Stomach smooth muscle (tissue), 2 donors: ENCODE measurements at regions not wholly inside any gene's neighbourhood (a gene's known extent, or its start where the extent isn't known, plus 50 kb on each side); places are given as distances from the start of the nearest gene placed in this dataset.

Experiments used
- H3K27ac ChIP-seq: one replicate; pipeline ENCODE4 v1.7.0; 2013; ENCODE audit warnings: mild to moderate bottlenecking, low read length, inconsistent platforms
- H3K27me3 ChIP-seq, 2 donors: one replicate each; pipeline ENCODE4 v1.7.0; 2013; ENCODE audit warnings: low read length in 2 of 2; ENCODE audit not compliant: insufficient read depth in 2 of 2, control insufficient read depth in 1 of 2
- H3K36me3 ChIP-seq, 2 donors: one replicate each; pipeline ENCODE4 v1.7.0; 2013; ENCODE audit warnings: low read length in 2 of 2; ENCODE audit not compliant: control insufficient read depth in 2 of 2, insufficient read depth in 2 of 2
- H3K4me1 ChIP-seq: one replicate; pipeline ENCODE4 v1.7.0; 2013; ENCODE audit warnings: low read length; ENCODE audit not compliant: control insufficient read depth, insufficient read depth
- H3K4me3 ChIP-seq, 2 donors: one replicate each; pipeline ENCODE4 v1.7.0; 2013; ENCODE audit warnings: low read length in 2 of 2
- H3K9ac ChIP-seq, 2 donors: one replicate each; pipeline ENCODE4 v1.7.0; 2013; ENCODE audit warnings: low read length in 2 of 2, mild to moderate bottlenecking in 1 of 2
- H3K9me3 ChIP-seq, 2 donors: one replicate each; pipeline ENCODE4 v1.7.0; 2013; ENCODE audit warnings: low read length in 2 of 2; ENCODE audit not compliant: control insufficient read depth in 2 of 2
- donor health status: healthy.
- donor health status: Pancreatic carcinoma.

DNA sequence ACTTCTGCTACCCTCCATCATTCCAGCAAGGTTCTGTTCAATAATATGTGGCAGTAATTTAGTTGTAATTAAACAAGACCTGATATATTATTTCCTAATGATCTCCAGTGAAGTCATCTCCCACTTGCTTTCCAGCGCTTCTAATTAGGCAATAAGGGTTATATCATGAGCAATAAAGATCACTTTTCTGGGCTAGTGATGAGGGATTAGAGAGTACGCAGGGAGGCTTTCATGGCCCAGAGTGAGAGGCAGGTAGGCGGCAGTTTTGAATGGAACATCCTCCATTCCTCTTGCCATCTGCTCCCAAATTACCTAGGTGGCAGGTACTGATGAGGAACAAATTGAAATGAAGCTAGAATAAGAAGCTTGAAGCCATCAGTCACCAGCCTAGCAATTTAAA, 358.1 kb upstream of the SYT4 start:
- Histone ChIP-seq H3K27me3 (no peaks in the 10 kb centered on the region), H3K36me3 (no peaks in the 10 kb centered on the region), H3K4me3 (no peak overlapping the region), H3K4me1 (no peaks in the 10 kb centered on the region), H3K9me3 (peaks cover 0 to 2% of the 10 kb centered on the region in 2 donors), H3K27ac (no peak overlapping the region), H3K9ac (no peak overlapping the region)

- Histone ChIP-seq H3K36me3 (no peaks in the 10 kb centered on the region), H3K4me1 (no peaks in the 10 kb centered on the region), H3K27ac (no peak overlapping the region), H3K27me3 (no peaks in the 10 kb centered on the region), H3K4me3 (no peak overlapping the region), H3K9me3 (peaks cover 0 to 2% of the 10 kb centered on the region in 2 donors), H3K9ac (no peak overlapping the region)
Observed at GRCh38 chr18:43642727-43643330, 365.5 kb upstream of the SYT4 start.

DNA sequence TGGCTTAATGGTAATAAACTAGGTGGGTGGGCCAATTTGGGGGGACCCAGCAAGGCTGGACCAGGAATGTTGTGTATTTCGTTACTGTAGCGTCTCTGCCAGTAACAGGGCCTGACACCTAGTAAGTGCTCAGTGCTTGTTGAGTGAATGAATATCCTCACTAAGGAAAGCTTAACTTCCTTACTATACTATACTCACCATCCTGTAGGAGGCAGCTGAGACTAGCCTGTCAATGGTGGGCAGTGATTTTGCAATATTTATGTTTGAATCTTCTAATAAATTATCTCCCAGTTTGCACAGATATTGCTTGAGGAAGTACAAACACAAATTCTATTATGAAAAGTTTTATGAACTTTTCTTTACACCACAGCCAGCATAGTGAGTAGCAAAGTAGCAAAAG, 370.7 kb upstream of the SYT4 start:
- no peak overlapping the region for H3K27ac ChIP-seq
- H3K9me3 ChIP-seq, result no peaks in the 10 kb centered on the region
- no peaks in the 10 kb centered on the region for H3K4me1 ChIP-seq
- no peaks in the 10 kb centered on the region for H3K27me3 ChIP-seq
- H3K9ac ChIP-seq, result no peak overlapping the region
- no peak overlapping the region for H3K4me3 ChIP-seq
- no peaks in the 10 kb centered on the region for H3K36me3 ChIP-seq

DNA sequence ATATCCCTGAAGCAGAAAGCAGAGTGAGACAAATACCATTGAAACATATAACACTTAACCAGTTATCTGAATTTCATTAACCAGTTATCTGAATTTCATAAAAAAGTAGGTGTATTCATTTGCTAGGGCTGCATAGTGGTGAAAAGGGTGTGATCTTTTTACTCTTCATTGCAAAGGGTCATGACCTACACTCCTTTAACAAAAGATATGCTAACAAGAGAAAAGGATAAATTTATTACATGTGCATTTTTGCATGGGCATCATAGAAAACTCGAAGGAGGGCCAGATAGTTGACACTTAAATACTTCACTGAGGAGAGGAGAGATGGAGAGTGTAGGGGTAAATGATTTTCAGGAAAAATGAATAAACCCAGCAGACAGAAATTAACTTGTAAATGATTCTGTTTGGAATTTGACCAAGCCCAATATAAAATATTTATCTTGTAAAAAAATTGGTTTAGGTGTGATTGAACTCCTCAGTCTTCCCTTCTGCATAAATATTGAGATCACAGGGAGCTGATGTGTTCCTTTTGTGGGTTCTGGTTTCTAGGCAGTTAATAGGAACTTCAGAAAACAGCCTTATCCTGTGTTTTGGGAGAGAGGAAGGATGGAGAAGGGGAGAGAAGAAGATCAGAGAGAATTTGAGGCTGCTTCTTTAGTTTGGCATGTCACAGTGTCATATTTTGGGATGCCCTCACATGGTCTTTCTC, 372.5 kb upstream of the SYT4 start:
- H3K9me3 ChIP-seq, result no peaks in the 10 kb centered on the region
- no peaks in the 10 kb centered on the region for H3K4me1 ChIP-seq
- H3K27ac ChIP-seq, result no peak overlapping the region
- no peak overlapping the region for H3K9ac ChIP-seq
- H3K36me3 ChIP-seq, result no peaks in the 10 kb centered on the region
- H3K27me3 ChIP-seq, result no peaks in the 10 kb centered on the region
- no peak overlapping the region for H3K4me3 ChIP-seq

DNA sequence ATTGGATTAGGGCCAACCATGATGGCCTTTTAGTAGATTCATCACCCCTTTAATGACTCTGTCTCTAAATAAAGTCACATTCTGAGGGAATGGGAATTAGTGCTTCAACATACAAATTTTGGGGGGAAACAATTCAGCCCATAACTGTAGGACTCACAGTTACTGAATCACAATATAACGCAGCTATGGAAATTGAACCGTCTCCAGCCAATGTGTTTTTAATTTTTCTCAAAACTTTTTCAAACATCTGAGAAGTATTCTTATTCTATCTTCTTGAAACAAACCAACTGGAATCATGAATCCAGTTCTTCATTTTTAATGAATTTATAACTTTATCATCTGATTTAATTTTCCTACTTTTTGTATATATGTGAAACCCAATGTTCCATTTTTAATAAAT, 373.1 kb upstream of the SYT4 start:
- H3K4me1 ChIP-seq, result no peaks in the 10 kb centered on the region
- no peak overlapping the region for H3K4me3 ChIP-seq
- H3K27ac ChIP-seq, result no peak overlapping the region
- H3K9ac ChIP-seq, result no peak overlapping the region
- no peaks in the 10 kb centered on the region for H3K9me3 ChIP-seq
- no peaks in the 10 kb centered on the region for H3K27me3 ChIP-seq
- no peaks in the 10 kb centered on the region for H3K36me3 ChIP-seq

DNA sequence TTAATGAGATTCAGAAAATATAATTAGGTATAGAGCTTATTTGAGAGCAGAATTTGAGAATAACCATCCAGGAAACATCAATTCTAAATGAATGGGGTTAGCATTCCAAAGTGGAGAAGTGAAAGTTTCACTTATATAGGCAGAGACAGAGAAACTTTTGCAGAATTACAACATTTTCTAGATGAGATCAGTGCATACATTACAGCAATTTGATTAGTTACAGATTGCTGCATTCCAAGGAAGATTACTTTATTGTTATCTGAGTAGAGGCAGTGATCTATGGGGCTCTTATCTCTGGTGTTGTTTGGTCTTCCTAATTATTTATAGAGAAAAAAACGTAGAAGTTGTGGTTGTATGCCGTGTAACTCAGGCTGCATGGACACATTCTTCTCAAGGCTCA, 373.8 kb upstream of the SYT4 start:
- no peak overlapping the region for H3K27ac ChIP-seq
- H3K27me3 ChIP-seq, result no peaks in the 10 kb centered on the region
- H3K4me1 ChIP-seq, result no peaks in the 10 kb centered on the region
- no peak overlapping the region for H3K4me3 ChIP-seq
- no peak overlapping the region for H3K9ac ChIP-seq
- no peaks in the 10 kb centered on the region for H3K36me3 ChIP-seq
- no peaks in the 10 kb centered on the region for H3K9me3 ChIP-seq

DNA sequence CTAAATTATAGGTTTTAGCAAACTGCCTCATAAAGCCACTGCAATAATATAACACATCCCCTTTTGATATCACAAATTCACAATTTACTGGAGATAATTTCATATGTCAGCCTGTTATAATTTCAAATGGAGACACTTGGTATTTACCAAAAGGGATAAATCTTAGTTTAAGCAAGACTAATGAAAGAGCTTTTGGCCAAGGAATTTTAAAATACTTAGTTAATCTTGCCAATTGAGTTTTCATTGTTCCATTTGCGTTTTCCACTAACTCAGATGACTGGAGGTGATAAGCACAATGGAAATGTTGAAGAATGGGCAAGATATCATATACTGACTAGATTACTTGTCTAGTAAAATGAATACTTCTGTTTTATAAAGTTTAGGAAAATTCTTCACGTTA, 379.3 kb upstream of the SYT4 start:
- Histone ChIP-seq H3K27ac (no peak overlapping the region), H3K9me3 (no peaks in the 10 kb centered on the region), H3K9ac (no peak overlapping the region), H3K27me3 (no peaks in the 10 kb centered on the region), H3K36me3 (no peaks in the 10 kb centered on the region), H3K4me1 (no peaks in the 10 kb centered on the region), H3K4me3 (no peak overlapping the region)

- no peak overlapping the region for H3K9ac ChIP-seq
- no peak overlapping the region for H3K4me3 ChIP-seq
- no peaks in the 10 kb centered on the region for H3K4me1 ChIP-seq
- H3K36me3 ChIP-seq, result no peaks in the 10 kb centered on the region
- H3K27me3 ChIP-seq, result no peaks in the 10 kb centered on the region
- no peak overlapping the region for H3K27ac ChIP-seq
- no peaks in the 10 kb centered on the region for H3K9me3 ChIP-seq
Observed at GRCh38 chr18:43661570-43661969, 384.3 kb upstream of the SYT4 start.

DNA sequence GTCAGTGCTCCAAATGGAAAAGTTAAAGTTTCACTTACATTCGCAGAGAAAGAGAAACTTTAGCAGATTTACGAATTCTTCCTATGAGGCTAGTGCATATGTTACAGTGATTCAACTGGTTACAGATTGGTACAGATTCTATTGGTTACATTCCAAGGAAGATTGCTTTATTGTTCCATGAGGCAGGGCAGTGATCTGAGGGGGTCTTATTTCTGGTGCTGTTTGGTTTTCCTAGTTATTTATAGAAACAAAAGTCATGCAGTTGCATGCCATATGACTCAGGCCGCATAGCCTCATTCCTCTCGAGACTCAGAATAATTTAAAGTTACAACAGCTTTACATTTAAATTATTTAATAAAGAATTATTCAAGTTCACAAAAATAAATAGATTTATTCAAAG, 385.4 kb upstream of the SYT4 start:
- Histone ChIP-seq H3K27ac (no peak overlapping the region), H3K4me1 (no peaks in the 10 kb centered on the region), H3K9me3 (no peaks in the 10 kb centered on the region), H3K27me3 (no peaks in the 10 kb centered on the region), H3K4me3 (no peak overlapping the region), H3K36me3 (no peaks in the 10 kb centered on the region), H3K9ac (no peak overlapping the region)

DNA sequence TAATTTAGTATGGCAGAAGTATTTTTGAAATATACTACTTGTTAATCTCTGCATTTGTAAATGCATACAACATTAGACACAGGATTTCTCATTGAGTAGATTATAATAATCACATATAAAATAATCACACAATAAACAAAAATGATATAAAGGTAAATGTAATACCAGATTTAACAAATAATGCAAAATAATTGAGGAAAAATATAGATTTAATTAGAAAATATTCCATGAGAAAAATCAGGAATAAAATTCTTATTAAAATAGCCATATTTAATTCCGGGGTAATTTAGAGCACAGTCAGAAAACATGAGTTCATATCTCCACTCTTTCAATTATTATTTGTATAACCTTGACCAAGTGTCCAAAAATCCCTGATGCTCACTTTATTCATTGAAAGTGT, 385.9 kb upstream of the SYT4 start:
- Histone ChIP-seq H3K9ac (no peak overlapping the region), H3K4me1 (no peaks in the 10 kb centered on the region), H3K27me3 (no peaks in the 10 kb centered on the region), H3K9me3 (no peaks in the 10 kb centered on the region), H3K36me3 (no peaks in the 10 kb centered on the region), H3K4me3 (no peak overlapping the region), H3K27ac (no peak overlapping the region)

DNA sequence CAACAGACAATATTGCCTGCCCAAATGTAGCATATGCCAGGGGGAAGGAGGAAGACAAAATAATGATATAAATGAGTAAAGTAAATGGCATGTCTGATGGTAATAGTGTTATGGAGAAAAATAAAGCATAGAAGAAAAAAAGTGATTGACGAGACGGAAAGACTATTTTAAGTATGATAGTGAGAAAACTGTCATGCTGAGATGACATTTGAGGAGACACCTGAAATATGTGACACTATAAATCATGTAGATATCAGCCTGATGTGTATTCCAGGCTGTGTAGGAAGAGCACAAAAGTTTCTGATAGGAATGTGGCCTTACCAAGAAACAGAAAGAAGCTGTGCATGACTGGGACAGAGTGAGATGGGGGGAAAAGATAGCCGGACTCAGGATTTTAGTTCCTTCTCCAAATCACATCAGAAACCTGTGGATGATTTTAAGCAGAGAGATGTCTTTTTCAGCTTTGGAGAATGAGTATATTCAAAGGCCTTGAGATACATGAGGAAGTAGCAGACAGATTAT, 387.3 kb upstream of the SYT4 start:
- H3K9ac ChIP-seq, result no peak overlapping the region

More for the DNA sequence above, 387.3 kb upstream of the SYT4 start:
- Histone ChIP-seq H3K36me3 (no peaks in the 10 kb centered on the region), H3K4me3 (no peak overlapping the region), H3K27ac (no peak overlapping the region), H3K9me3 (no peaks in the 10 kb centered on the region), H3K4me1 (no peaks in the 10 kb centered on the region), H3K27me3 (no peaks in the 10 kb centered on the region)
